UCSD-AML1 (cell line): ENCODE measurements at regions not wholly inside any gene's neighbourhood (a gene's known extent, or its start where the extent isn't known, plus 50 kb on each side); places are given as distances from the start of the nearest gene placed in this dataset.

Experiments used
- DNase-seq: peaks from one replicate; lab custom pipeline; 2025; ENCODE audit not compliant: unreplicated experiment; lab: John Stamatoyannopoulos, UW

DNA sequence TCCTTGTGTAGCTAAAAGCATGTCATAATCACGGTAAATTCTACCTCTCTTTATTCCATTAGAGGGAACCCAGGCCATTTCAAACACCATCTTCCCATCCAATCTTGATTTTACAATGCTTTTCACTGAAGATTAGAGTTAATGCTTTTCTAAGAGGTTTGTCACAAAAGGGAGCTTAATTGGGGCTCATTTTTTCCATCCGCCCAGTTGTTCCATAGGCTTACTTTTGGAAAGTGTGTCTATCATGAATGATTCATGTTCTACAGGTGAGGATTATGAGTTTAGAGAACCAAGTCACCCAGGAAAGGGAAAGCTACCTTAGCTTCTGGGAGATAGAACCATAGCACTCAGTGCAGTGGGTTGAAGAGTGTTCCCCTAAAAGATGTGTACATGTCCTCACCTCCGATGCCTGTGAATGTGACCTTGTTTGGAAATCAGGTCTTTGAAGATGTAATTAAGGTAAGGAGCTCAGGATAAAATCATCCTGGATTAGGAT, 286.9 kb upstream of the RUNX1 start:
- no peak for DNase-seq

DNA sequence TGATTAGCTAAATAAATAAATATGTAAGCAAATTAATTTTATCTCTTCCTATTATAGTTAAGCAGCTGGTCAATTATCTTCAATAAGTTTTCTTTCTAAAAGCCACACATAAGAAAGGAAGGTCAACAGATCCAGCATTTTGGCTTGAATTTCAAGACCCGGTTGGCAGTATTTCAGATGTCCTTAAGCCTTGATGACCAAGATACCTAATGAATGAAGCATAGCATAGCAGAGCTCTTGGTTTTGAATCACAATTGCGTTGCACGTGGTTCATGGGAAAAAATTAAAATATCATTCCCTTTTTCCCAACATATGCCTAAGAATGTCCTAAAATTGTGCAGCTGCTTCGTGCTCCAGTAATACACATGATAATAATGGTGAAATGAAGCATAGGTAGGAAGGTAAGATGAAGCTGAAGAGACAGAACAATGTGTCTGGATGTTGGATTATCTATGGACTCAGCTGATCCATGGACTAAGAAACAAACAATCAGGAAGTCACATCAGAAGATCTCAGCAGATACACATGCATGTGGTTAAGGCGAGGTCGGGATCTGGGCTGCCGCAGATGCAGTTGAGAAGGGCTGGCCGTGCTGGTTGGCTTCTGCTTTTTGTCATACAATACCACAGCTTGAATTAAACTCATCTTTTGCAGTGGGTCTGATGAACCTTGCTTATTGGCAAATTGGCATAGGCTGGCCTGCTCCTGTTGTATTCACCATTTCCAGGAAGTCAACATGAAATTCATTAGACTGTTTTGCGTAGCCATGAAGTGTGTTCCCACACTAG, 284.9 kb upstream of the RUNX1 start:
- DNase-seq, result no peak

DNA sequence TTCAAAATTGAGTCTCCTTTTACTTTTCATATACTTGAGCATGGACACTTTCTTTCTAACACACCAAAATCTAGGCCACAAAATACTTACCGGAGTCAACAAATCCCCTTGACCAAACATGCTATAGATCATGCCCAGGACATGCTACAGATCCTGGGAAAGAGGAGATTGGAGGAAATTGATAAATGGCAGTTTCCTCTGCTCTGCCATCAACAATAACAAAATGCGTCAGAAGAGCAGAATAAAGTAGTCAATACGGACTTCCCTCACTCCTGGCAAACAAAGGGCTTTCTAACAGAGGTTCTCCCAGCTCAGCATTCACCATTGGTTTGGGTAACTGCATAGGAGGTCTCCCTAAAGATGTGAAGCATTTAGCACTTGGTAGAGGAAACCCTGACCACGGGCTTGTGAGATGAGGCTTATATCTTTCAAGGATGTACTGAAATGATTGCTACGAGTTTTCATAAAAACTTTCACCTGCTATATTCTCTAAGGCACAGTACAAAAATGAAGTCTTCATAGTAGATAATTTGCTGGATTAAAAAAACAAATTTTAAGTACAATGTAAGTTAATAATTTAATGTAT, 283.8 kb upstream of the RUNX1 start:
- DNase-seq, result no peak

DNA sequence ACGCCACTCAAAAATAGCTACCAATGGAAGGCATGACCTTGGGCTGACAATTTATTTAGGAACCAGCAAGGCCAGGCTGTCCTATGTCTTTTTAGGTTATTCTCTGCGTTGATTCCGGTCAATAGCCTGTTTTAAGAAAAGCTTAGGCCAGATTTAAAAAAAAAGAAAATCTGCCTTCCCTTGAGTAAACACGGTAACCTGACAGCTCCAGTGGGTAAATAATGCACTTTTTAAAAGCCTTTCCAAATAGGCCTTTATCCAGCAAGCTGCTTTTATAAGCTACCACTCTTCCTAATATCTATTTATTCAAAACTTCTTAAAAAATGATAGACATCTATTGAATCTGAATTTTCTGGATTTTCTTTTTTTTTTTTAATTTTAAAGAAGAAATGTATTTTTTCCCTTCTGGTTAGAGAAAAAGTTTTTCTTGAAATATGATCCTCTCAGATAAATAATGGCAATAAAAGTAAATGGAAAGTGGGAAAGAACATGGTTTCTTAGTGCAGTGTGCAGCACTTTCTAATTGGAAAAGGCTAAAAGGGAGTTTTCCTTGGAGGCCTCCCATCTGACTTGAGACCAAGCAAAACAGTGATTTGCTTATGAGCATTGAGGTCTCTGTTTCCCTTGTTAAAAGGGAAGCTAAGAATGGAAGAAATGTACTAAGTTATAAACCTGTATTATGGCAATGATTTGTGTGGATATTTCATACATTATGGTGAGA, 281.0 kb upstream of the RUNX1 start:
- no peak for DNase-seq

DNA sequence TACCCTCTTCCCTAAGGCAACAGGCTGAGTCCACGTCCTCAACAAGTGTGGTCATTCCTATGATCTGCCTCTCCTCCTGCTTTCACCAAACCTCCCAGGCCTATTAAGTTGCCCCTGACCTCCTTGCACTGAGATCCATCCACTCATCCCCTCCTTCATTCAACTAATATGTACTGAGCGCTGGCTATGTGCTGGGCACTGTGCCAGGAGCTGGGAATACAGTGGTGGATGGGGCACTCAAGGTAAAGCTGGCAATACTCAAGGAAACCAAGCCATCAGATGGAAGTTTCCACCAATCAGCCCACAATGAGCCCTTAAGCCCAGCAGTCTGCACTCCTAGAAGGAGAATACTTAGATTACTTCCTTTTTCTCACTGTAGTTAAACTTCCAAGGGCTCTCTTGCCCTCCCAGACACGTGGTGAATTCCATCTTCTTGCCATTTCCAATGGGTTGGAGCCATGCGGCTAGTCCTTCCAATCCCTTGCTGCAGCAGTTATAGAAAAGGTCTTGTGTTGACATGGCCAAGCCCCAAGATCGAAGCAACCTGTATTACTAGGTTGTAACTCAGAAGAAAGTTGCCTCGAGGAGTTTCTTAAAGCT, 279.9 kb upstream of the RUNX1 start:
- no peak for DNase-seq

DNA sequence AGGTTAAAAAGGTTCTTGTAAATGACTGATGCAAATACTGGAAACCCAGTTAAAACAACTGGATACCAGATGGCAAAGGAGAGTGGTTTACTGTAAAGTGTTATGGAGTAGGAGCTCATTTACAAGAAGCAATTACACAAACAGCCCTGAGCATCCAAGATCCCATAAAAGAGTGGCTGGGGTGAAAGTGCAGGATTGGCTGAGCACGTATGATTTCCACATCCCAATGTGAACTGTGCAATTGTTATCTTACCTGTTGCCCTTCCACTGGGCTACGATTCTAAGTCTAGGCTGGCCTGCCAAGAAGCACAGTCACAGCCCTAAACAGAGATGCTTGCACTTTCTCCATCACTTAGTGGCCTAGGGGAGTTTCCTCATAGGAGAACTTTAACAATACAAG, 277.6 kb upstream of the RUNX1 start:
- DNase-seq, result no peak

DNA sequence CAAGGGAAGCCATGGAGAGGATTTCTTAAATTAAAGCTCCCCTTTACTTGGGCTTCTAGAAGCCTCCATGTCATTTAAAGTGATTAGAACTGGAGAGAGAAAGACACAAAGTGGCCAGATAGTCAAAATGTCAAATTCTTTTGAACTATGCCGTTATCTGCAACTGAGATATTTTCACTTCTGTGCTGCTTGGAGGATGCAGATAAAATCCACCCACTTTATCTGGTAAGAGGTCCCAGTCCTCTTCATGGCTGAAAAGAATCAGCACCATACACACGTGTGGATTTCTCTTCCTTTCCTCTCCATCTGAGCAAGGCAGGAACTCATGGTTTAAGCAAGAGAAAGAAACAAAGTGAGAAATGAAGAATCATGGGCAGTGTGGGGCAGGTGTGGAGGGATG, 276.9 kb upstream of the RUNX1 start:
- DNase-seq, result no peak

DNA sequence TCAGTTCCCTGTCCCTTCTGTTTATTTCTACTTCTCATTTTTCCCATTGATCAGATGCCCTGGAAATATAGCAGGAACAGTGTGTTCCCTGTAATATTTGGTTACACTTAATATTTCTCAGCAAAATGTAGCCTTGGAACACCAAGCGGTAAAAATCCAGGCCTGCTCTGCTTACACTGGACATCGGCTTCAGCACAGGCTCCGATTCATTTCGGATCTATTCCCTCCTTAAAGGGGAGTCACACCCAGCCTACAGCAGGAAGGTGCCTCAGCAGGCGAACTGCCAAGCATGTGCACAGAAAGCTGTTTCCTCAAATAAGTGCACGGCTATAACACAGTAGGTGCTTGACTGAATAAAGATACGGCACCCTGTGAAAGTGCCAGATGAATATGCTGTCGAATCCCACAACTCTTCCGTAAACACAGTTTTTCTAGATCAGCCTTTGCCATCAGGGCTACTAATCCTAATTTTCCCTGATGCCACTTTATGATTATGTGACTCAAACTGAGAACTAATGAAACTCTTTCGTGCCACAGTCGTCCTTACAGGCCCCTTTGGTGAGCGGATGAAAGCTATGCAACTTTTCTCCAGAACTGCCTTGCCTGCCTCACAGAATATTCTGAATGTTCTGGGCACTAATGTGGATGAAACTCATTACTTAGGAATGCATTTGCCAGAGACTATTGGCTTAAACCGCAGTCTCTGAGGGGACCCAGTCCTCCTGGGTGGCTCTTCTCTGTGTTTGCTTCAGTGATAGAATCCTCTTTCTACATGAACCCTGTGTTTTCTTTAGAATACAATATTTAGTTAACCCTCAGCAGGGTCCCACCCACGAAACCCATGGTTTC, 275.5 kb upstream of the RUNX1 start:
- no peak for DNase-seq

DNA sequence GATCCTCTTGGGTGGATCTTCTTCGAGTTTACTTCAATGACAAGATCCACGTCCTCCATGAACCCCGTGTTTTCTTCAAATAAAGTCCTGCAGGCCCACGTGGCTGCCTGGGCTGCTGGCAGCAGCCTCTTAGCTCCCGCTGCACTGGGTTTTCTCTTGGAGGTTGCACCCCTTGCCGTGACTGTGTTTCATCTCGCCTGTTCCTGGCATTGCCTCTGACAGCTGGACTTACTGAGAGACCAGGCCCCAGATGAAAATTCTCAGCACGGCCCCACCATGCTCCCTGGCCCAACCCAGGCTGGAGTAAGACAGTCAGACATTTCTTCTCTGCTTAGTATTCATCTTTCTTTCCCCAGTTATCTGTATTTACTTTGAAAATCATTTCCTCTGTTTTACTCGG, 274.8 kb upstream of the RUNX1 start:
- DNase-seq, result no peak

DNA sequence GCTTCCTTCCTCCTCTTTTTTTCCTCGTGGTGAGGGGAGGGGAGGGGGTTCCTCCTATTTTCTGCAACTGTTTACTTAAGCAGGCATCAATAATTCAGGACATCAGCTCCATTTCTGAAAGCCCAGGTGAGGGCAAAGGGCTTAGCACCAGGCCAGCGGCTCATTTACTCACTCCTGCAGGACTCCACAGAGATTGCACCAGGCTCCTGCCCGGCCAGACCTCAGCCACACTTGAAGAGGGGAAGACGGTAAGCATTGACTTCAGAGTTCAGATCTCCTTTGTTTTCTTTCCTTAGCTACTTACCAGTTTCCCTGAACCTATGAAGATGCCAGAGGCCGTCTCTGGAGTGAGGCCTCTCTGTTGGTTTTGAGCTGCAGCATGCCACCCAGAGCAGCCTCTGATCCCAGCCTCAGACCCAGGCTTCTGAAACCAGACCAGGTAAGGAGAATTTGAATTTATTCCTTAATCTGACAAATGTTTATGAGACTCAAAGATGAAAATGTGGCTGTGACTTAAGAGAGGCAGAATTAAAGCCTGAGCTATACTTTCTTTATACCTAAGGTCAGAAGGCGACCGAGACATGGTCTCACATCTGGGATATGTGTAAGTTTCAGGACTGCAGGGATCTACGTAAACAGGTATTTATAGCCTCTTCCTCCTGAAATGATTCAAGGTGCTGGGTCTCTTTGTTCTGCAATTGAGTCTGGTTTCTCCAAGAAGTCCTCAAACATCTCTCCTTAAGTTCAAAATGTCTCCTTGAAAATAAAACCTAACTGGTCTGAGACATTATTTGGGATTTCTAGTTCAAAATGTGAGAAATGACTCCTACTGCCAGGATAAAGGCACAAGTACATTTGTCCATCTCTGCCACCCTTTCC, 272.5 kb upstream of the RUNX1 start:
- DNase-seq, result no peak

DNA sequence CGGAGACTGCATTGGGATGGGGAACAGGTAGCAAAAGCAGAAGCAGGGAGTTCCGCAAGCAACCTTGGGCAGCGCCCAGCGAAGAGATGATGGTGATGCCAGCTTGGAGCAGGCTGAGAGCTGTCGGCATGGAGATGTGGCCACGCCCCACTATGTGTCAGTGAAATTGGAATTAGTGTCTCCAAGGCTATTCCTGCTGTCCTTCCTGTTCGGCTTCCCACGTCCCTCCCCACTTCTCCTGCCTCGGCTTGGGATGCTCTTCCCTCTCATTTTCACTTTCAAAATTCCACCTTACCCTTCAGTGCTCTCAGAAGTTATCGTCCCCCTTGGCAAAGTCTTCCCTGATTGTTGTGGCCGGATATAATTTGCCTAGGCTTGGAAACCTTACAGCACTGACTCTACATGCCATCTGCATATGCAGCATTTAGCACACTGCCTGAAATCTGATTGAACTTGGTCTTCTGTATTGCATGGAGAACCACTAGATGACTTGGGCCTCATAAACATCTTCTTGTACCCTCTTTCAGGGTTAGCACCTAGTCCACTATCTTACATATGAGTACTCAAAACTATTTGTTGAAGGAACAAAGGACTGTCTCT, 270.7 kb upstream of the RUNX1 start:
- DNase-seq, result no peak

DNA sequence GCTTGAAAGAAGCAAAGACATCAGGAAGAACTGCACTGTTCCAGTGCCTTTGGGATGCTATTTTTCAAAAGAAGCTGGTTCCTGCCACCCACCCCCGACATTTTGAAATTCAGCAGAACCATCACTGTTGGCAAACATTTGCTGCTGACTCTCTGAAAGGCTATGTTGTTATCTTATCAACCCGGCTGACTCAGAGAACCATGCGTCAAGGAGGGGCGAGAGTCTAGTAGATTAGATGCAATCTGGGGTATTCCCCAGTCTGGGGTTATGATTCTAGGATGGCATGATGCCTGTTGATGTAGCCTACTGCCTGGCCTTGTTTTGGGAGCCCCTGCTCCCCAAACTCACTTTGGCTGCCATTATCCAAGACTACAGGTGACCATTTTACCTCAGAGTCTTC, 267.8 kb upstream of the RUNX1 start:
- DNase-seq, result no peak

DNA sequence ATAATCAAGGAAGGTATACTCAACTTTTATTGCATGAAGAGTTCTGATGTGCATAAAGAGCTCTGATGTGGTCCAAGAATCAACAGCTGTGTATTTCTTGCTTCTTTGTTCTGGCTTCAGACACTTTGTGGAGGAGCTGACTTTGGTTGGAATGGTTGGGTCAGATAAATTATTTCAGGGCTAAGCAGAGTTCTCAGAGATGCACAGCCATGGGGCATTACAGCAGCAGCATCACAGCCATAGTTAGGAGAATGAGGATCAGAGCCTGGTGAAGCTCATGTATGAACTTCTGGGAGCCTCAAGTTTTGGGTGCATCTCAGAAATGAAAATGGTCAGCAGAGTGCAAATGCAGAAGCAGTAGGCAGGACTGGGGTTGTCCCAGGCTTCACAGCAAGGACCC, 267.4 kb upstream of the RUNX1 start:
- DNase-seq, result no peak

DNA sequence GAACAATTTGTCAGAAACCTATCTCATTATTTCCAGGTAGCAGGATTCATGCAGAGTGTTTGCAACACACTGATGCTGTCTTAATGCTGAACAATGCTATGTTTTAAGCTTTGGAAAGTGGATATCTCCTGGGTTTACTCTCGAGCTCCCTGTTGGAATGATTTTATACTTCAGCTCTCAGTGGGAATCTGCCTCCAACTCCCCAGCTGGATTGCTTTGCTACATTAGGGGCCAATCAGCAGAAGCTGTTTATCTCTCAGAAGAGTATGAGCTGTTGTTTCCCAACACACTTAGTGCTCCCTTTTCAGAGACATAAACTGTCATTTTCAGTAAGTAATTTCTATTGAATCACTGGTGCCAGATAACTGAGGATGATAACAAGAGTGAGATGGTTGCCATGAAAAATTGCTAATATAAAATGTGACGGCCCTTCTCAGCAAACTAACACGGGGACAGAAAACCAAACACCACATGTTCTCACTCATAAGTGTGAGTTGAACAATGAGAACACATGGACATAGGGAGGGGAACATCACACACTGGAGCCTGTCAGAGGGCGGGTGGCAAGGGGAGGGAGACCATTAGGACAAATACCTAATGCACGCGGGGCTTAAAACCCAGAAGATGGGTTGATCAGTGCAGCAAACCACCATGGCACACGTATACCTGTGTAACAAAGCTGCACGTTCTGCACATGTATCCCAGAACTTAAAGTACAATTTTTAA, 265.9 kb upstream of the RUNX1 start:
- DNase-seq, result no peak

DNA sequence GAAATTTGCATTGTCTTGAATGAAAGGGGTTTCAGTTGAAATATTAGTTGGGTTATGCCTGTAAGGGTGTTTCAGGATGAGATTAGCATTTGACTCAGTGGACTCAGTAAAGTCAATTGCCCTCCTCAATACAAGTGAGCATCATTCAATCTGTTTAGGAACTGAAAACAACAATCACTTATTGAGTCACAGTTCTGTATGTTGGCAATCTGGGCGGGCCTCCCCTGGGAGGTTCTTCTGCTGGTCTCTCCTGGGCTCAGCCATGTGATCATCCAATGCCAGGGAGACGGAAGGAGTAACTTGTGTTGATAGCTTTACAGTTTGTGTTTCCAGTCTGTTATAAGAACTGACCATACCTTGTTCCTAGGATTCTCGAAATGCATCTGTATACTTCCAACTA, 262.9 kb upstream of the RUNX1 start:
- no peak for DNase-seq

DNA sequence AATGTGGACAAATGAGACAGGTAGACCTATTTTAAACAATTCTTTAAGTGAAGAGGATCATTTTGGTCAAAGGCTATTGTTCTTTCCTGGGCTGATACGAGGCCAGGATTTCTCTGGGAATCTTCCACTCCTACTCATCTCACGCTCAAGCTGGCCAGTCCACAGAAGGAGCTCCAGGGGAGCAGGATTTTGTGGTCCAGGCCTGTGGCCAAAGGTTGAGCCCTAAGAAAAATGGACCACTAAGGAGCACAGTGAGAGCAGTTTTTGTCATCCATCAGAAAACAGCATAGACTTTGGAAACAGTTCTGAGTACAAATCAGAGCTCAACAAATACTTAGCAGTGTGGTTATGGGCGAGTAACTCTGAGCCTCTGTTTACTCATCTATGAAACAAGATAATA, 260.2 kb upstream of the RUNX1 start:
- no peak for DNase-seq

DNA sequence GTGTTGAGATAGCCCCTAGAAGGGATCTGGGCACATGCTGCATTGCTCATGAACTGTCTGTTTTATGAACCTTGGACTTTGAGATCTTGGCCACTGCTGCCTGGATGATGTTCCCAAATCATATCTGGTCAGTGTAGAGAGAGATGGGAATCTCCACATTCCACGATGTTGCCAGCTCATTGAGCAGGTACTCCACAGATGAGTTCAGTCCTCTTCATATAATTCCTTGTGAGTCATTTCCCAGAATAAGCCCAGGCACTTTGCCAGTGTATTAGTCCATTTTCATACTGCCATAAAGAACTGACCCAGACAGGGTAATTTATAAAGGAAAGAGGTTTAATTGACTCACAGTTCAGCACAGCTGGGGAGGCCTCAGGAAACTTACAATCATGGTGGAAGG, 254.0 kb upstream of the RUNX1 start:
- DNase-seq, result no peak

DNA sequence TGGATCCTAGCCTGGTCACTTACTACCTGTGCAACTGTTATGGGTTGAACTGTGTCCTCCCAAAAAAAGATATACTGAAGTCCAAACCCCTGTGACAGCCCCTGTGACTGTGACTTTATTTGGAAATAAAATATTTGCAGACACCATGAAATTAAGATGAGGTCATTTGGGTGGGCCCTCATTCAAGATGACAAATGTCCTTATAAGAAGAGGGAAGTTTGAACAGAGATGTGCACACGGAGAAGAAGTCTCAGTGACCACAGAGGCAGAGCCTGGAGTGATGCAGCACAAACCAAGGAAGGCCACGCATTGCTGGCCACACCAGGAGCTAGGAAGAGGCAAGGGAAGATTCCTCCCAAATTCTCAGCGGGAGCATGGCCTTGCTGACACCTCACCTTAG, 249.7 kb upstream of the RUNX1 start:
- no peak for DNase-seq

DNA sequence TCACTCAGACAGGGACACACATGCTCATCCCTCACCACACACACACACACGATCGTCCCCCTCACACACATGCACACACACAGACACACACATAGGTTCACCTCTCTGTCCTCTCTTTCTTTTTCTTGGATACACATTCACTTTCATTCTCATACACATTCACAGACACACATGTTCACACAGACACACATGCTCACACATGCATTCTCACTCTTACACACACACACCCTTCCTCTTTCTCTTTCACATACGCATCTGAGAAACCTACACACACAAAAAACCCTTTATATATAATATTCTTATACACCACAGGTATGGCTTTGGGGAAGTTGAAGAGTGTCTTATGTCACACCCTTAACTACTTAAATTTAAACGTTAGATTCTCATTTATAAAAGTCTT, 248.6 kb upstream of the RUNX1 start:
- no peak for DNase-seq
